A673 (cell line): ENCODE measurements at regions not wholly inside any gene's neighbourhood (a gene's known extent, or its start where the extent isn't known, plus 50 kb on each side); places are given as distances from the start of the nearest gene placed in this dataset.

ENCODE experiments used
- BruUV-seq: library from RNA; stranded (reverse); fragments of 400-500 nt; replicated peaks from 2 replicates; lab custom pipeline; 2021; lab: Mats Ljungman, UMichigan
- CTCF ChIA-PET: fragments of 300-600 bp; sonication (Branson Sonifier 250); formaldehyde crosslinking; loops from one replicate; lab custom pipeline; 2022; ENCODE audit warnings: antibody characterized with exemption; lab: Charles Lee
- POLR2A ChIA-PET: fragments of 300-600 bp; sonication (Branson Sonifier 250); formaldehyde crosslinking; loops from one replicate; lab custom pipeline; 2022; ENCODE audit warnings: antibody characterized with exemption; ENCODE audit not compliant: low non-redundant PET; lab: Charles Lee
- DNase-seq: peaks from one replicate; pipeline ENCODE4 v3.0.0-alpha.2; 2015; ENCODE audit warnings: low spot score
- H3K27ac ChIP-seq: fragments of 200-600 bp; sonication (generic); 2 replicates; pipeline ENCODE4 v1.5.1; 2016; ENCODE audit warnings: mixed run types, low read depth, mild to moderate bottlenecking, mixed read lengths, antibody characterized with exemption, low read length; ENCODE audit not compliant: poor library complexity, severe bottlenecking
- H3K27me3 ChIP-seq: fragments of 200-600 bp; sonication (generic); replicated peaks from 2 replicates; pipeline ENCODE4 v1.6.1; 2017; ENCODE audit warnings: mixed run types, low read depth, mild to moderate bottlenecking, mixed read lengths, antibody characterized with exemption, low read length; ENCODE audit not compliant: insufficient read depth, poor library complexity
- H3K36me3 ChIP-seq: fragments of 200-600 bp; sonication (generic); 2 replicates; pipeline ENCODE4 v1.6.1; 2016; ENCODE audit warnings: mixed run types, mild to moderate bottlenecking, mixed read lengths, antibody characterized with exemption, low read length; ENCODE audit not compliant: insufficient read depth, poor library complexity, severe bottlenecking
- H3K4me1 ChIP-seq: fragments of 200-600 bp; sonication (generic); 2 replicates; pipeline ENCODE4 v1.6.1; 2017; ENCODE audit warnings: mixed run types, mild to moderate bottlenecking, mixed read lengths, antibody characterized with exemption, low read length; ENCODE audit not compliant: insufficient read depth, poor library complexity, severe bottlenecking
- H3K4me3 ChIP-seq: fragments of 200-600 bp; sonication (generic); 2 replicates; pipeline ENCODE4 v1.5.1; 2016; ENCODE audit warnings: low read depth, mixed run types, mild to moderate bottlenecking, mixed read lengths, low read length; ENCODE audit not compliant: poor library complexity, severe bottlenecking
- H3K9me3 ChIP-seq: fragments of 200-600 bp; sonication (generic); 2 replicates; pipeline ENCODE4 v1.6.1; 2016; ENCODE audit warnings: mixed run types, low read depth, mild to moderate bottlenecking, mixed read lengths, antibody characterized with exemption, low read length; ENCODE audit not compliant: poor library complexity, severe bottlenecking
- CTCF ChIP-seq: fragments of 300-800, 200-600 bp; sonication (generic); conservative IDR thresholded peaks from 2 replicates; pipeline ENCODE4 v1.5.1; 2017; ENCODE audit warnings: low read depth, mild to moderate bottlenecking, antibody characterized with exemption, low read length, moderate library complexity, mixed read lengths
- EZH2 ChIP-seq: fragments of 200-600 bp; sonication (generic); IDR thresholded peaks from 2 replicates; pipeline ENCODE4 v1.6.1; 2017; ENCODE audit warnings: borderline replicate concordance, low read depth, mild to moderate bottlenecking, mixed read lengths, antibody characterized with exemption, low read length; ENCODE audit not compliant: poor library complexity, severe bottlenecking
- intact Hi-C: fragments of 100-400 bp; cut with micrococcal nuclease; formaldehyde crosslinking; loops from one replicate; pipeline ENCODE4 v1.10.0; 2022; ENCODE audit not compliant: unreplicated experiment

GRCh38 chr12:90816353-90817089 lies 138.5 kb downstream of the CCER1 start:
- Histone ChIP-seq H3K27me3 (no peaks in the 10 kb centered on the region), H3K4me1 (no peaks in the 10 kb centered on the region), H3K27ac (no peak overlapping the region), H3K4me3 (no peak overlapping the region), H3K36me3 (no peaks in the 10 kb centered on the region), H3K9me3 (no peaks in the 10 kb centered on the region)
- no peak for DNase-seq
- no peak for TF ChIP-seq EZH2
- TF ChIP-seq CTCF = no peak
- ChIA-PET CTCF (no interaction called here), POLR2A (no interaction called here)
- intact Hi-C loops = no loop called here
- no TSS peak for BruUV-seq

GRCh38 chr12:90809940-90810339 lies 145.0 kb downstream of the CCER1 start:
- Histone ChIP-seq H3K4me3 (no peak overlapping the region), H3K27me3 (no peaks in the 10 kb centered on the region), H3K27ac (no peak overlapping the region), H3K9me3 (no peaks in the 10 kb centered on the region), H3K4me1 (no peaks in the 10 kb centered on the region), H3K36me3 (no peaks in the 10 kb centered on the region)
- intact Hi-C loops = no loop called here
- TF ChIP-seq CTCF = no peak
- no peak for TF ChIP-seq EZH2
- no peak for DNase-seq
- POLR2A ChIA-PET = no interaction called here
- no TSS peak for BruUV-seq
- CTCF ChIA-PET = no interaction called here

GRCh38 chr12:90808568-90808967 lies 146.4 kb downstream of the CCER1 start:
- Histone ChIP-seq H3K27ac (no peak overlapping the region), H3K9me3 (no peaks in the 10 kb centered on the region), H3K4me1 (no peaks in the 10 kb centered on the region), H3K36me3 (no peaks in the 10 kb centered on the region), H3K27me3 (no peaks in the 10 kb centered on the region), H3K4me3 (no peak overlapping the region)
- intact Hi-C loops = no loop called here
- ChIA-PET POLR2A (no interaction called here), CTCF (no interaction called here)
- TF ChIP-seq EZH2 = no peak
- DNase-seq = no peak
- no TSS peak for BruUV-seq

GRCh38 chr12:90802727-90803126 lies 152.2 kb downstream of the CCER1 start:
- TF ChIP-seq EZH2 = no peak
- TF ChIP-seq CTCF = no peak
- CTCF ChIA-PET = no interaction called here
- Histone ChIP-seq H3K9me3 (no peaks in the 10 kb centered on the region), H3K4me1 (no peaks in the 10 kb centered on the region), H3K4me3 (no peak overlapping the region), H3K27ac (no peak overlapping the region), H3K36me3 (no peaks in the 10 kb centered on the region), H3K27me3 (no peaks in the 10 kb centered on the region)
- intact Hi-C loops = no loop called here
- POLR2A ChIA-PET = no interaction called here
- DNase-seq = no peak
- BruUV-seq = no TSS peak
